G401 (cell line): ENCODE measurements at regions not wholly inside any gene's neighbourhood (a gene's known extent, or its start where the extent isn't known, plus 50 kb on each side); places are given as distances from the start of the nearest gene placed in this dataset.
A peak's percentile ranks its signal among the peaks of the same experiment; 100 is the strongest.

Experiments
- DNase-seq: peaks from one replicate; pipeline ENCODE4 v3.0.0-alpha.2; 2015; ENCODE audit warnings: low spot score
- in situ Hi-C: cut with HindIII; loops from 2 replicates; pipeline ENCODE4 v1.10.0; 2016; ENCODE audit warnings: low sequenced_read_pairs, mixed read lengths

DNA sequence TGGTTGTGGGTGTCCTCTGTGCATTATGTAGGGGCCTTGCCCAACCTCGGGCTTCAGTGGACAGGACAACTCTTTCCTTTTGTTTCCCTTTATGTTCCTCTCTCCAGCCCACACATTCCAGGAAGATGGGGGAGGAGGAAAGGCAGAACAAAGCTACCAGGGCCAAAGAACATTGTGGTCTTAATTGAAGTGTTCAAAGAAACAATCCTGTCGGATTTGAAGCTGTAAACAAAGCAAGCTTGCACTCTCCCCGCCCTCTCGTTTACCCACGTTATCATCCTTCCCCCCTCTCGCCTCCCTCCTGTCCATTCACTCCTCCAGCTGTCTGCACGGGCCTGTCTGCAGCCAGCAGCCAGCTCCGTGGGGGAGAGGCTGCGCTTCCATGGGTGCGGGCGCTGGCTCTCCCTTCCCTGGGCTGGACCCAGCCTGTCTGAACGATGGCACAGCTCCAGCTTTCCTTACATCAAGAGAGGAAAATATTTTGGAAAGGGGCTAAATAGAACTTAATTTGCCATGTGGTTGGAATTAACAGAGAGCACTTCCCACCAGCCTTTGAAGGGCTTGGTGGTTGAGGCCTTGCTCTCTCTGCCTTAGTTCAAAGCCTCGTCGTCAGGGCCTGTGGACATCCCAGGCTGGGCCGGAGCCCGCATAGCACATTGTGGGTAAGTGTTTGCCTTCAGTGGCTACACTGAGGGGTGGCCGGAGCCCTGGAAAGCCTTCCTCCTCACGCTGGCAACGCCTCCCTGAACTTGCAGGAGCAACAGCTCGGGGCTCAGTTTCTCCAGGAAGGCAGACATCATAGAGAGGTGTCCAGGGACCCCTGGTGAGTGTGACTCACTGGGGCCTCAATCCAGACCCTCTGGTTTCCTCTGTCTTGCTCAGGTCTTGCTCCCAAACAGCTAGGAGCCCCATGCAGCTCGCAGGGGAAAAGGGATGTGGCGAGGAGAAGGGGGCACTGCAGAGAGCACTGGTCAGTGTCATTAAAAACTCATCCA lies 60.6 kb upstream of the HS6ST1 start:
- in situ Hi-C loops = no loop called here
- no peak for DNase-seq

- in situ Hi-C loops = no loop called here
- DNase-seq = no peak
These were observed 61.6 kb upstream of the HS6ST1 start for GRCh38 chr2:128380061-128380889.

GRCh38 chr2:128380961-128381938 lies 62.6 kb upstream of the HS6ST1 start:
- no peak for DNase-seq
- in situ Hi-C loops = no loop called here

DNA sequence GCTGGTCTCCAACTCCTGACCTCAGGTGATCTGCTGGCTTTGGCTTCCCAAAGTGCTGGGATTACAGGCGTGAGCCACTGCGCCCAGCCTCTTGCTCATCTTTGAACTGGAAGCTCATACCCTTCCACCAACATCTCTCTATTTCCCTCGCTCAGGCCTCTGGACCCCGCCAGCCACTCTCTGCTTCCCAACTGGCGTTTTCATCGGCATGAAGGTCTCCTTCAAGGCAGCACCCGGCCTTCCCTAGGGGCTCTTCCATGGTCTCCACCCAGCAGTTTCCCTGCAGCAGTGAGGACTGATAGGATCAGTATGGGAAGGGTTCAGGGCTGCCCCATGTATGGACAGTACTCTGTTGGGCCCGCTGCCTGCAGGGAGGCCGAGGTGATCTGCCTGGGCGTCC lies 65.8 kb upstream of the HS6ST1 start:
- in situ Hi-C loops = no loop called here
- no peak for DNase-seq

DNA sequence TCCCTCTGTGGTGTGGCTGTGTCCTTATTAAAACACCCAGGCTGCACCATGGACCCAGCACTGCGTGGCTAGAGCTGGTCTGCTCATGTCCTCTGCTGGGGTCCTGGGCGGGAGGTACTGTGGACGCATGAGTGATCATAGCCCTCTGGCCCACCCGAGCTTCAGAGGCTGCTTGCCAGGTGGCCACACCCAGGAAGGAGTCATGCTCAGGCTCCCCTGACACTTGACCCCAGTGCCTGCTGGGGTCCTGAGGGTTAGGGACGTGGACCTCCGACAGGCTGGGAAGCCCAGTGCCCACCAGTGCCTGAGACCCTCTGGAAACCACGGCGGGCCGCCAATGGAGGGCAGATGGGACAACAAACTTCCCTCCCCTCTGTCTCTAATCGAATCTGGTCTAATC lies 66.3 kb upstream of the HS6ST1 start:
- in situ Hi-C loops = no loop called here
- no peak for DNase-seq

DNA sequence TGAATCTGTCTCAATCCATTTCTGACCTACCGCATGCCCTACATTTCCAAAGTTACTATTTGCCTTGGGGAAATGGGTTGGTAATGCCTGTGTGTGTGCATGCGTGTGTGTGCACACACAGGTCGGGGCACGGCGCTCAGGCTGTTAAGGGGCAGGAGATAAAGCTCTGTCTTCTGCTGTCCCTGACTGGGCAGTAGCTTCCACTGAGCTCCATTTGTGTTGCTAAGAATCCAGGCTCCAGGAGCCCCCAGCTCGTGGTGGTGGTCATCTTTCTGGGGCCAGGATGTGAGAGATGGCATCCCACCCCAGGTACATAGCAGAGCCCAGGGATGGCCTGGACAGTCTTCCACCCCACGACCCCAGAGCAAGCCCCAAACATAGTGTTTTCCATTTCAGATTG lies 66.7 kb upstream of the HS6ST1 start:
- in situ Hi-C loops = no loop called here
- DNase-seq = no peak

- in situ Hi-C loops = no loop called here
- no peak for DNase-seq
These were observed 67.4 kb upstream of the HS6ST1 start for GRCh38 chr2:128386066-128386465.

- in situ Hi-C loops = no loop called here
- DNase-seq = no peak
These were observed 69.9 kb upstream of the HS6ST1 start for GRCh38 chr2:128388499-128388941.

DNA sequence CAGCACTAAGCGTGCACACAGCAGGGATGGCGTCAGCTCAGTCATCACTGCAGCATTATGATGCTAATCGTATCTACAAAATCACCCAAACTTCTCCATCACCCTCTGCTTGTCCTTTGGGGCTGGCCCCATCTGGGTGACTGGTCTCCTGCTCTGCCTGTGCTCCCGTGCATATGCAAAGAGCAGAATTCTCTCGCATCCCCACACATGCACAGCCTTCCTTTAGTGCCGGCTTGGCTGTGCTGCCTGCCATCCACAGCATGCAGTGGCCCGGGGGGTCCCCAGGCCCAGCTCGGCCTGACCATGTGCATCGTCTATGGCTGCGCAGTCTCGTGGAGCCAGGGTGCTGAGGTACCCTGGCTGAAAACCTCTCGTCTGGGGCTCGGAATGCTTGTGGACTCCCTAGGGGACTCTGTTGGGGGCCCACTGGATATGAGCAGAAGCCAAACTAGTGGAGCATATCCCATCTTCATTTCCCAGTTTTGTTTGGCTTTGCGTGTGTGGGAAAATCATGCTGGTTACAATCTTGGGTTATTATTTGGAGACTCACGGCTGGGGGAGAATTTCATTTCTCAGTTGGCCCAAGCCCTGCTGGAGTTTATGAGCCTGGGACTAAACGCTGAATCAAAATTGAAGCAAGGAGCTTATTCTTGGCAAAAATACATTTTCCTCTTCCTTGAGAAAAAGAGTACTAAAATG lies 70.9 kb upstream of the HS6ST1 start:
- no peak for DNase-seq
- in situ Hi-C loops = no loop called here

GRCh38 chr2:128390256-128390990 lies 71.8 kb upstream of the HS6ST1 start:
- no peak for DNase-seq
- in situ Hi-C loops = no loop called here

DNA sequence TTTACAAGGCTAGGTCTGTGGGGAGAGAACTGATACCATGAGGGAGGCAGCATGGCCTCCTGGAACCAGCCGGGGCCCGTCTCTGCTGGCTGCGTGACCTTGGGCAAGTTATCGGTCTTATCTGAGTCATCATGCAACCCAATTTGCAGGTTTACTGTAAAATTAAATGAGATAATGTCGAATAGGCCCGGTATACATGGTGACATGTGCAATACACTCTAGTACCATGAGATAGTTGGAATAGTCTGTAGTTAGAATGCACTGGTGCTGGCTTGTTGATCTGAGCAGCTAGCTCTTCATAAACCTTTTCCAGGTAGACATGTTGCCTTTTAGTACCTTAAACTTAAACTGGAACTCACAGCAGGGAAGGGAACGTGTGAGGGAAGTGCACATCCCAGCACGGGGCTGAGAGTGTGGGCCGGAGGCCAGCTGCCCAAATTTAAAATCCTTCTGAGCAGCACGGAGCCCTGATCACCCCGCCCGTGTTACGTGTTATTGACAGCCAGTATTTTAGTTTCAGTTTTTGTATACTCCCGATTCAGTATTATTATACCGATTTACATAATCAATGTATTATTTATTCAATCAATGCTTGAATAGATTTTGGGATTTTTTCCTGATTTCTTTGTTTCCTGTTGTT lies 72.4 kb upstream of the HS6ST1 start:
- in situ Hi-C loops = no loop called here
- no peak for DNase-seq

- no peak for DNase-seq
- in situ Hi-C loops = no loop called here
These were observed 73.0 kb upstream of the HS6ST1 start for GRCh38 chr2:128391679-128392078.

GRCh38 chr2:128392207-128392606 lies 73.5 kb upstream of the HS6ST1 start:
- in situ Hi-C loops = no loop called here
- no peak for DNase-seq

GRCh38 chr2:128394007-128394730 lies 75.5 kb upstream of the HS6ST1 start:
- in situ Hi-C loops = no loop called here
- DNase-seq = peak; percentile 84

GRCh38 chr2:128395196-128395595 lies 76.5 kb upstream of the HS6ST1 start:
- in situ Hi-C loops = no loop called here
- no peak for DNase-seq

DNA sequence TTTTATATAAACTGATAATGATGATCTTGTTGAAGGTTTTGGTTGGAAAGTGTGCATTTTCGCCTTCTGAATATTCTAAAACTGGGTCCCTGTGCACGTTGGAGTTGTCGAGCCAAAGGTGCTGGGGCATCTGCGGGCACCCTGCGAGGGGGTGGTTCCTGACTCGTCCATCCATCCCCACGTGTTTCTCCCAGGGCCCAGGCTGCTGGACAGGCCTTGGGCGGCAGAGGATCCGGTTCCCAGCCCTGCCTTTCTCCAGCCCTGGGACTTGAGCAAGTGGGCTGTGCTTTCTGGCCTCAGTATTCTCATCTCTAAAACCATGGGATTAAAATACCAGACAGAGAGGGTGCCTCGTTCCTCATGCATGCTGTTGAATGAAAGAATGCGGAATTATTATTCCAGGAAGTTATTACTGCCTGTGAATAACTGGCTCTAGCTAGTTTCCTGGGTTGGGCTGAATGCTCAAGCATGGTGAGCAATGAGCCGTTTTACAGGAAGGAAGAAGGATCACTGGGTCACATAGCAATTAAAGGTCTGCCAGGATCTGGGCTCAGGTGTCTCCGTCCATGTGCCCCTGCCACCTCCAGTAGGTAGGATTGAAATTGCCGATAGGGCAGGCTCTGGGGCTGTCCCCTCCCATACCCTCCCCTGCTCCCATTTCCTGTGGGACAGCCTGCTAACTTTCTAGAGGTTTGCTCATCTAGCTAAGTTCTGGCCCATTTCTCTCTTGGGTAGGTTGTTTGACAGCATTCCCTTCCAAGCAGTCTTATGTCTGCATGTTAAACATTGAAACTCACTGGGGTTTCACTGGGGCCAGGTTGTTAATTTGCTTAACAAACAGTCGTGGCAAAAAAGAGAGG lies 77.2 kb upstream of the HS6ST1 start:
- DNase-seq = no peak
- in situ Hi-C loops = no loop called here
